SJSA1 (cell line): ENCODE measurements at regions not wholly inside any gene's neighbourhood (a gene's known extent, or its start where the extent isn't known, plus 50 kb on each side); places are given as distances from the start of the nearest gene placed in this dataset.
A peak's percentile ranks its signal among the peaks of the same experiment; 100 is the strongest.
"Not testable (repeated sequence)": the region's sequence is repeated elsewhere in the genome, so short reads cannot be mapped to it uniquely, and the experiment has no call there.

ENCODE experiments used
- DNase-seq, 2 experiments: peaks; one replicate each; pipeline ENCODE4 v3.0.0-alpha.2; 2015 to 2020; ENCODE audit warnings: low spot score in 2 of 2, low read depth in 1 of 2
- H3K27ac ChIP-seq: fragments of 250-450 bp; sonication (Bioruptor Pico); 2 replicates; pipeline ENCODE4 v1.5.1; 2020; ENCODE audit warnings: mild to moderate bottlenecking, moderate library complexity
- H3K27me3 ChIP-seq: fragments of 250-450 bp; sonication (Bioruptor Pico); replicated peaks from 2 replicates; pipeline ENCODE4 v1.5.1; 2020; ENCODE audit warnings: mild to moderate bottlenecking, moderate library complexity
- H3K36me3 ChIP-seq: fragments of 250-450 bp; sonication (Bioruptor Pico); 2 replicates; pipeline ENCODE4 v1.5.1; 2020; ENCODE audit warnings: mild to moderate bottlenecking
- H3K4me1 ChIP-seq: fragments of 250-450 bp; sonication (Bioruptor Pico); replicated peaks from 2 replicates; pipeline ENCODE4 v1.6.1; 2021; ENCODE audit warnings: mild to moderate bottlenecking
- H3K4me3 ChIP-seq: fragments of 250-450 bp; sonication (Bioruptor Pico); 2 replicates; pipeline ENCODE4 v1.5.1; 2020; ENCODE audit warnings: mild to moderate bottlenecking
- H3K9me3 ChIP-seq: fragments of 250-450 bp; sonication (Bioruptor Pico); replicated peaks from 2 replicates; pipeline ENCODE4 v1.5.1; 2020; ENCODE audit warnings: mild to moderate bottlenecking

DNA sequence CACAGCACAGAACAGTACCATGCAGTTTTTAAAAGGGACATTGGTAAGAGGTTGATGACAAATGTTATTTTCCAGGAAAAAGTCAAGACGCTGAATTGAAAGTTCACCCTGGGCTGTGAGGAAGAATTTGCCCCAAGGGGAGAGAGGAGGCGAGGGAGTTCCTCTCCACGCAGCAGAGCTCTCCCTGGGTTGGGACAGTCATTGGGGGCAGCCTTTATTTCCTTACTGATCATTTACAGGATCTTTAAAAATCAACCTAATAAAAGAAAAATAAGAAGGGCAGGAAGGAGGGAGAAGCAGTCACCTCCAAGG, 49.9 kb upstream of the WNT7B start:
- H3K4me3 ChIP-seq, result no peak overlapping the region
- no peaks in the 10 kb centered on the region for H3K36me3 ChIP-seq
- DNase-seq, result no peak
- H3K4me1 ChIP-seq, result peaks cover 21% of the 10 kb centered on the region
- no peaks in the 10 kb centered on the region for H3K9me3 ChIP-seq
- H3K27ac ChIP-seq, result no peak overlapping the region
- H3K27me3 ChIP-seq, result peaks cover 17% of the 10 kb centered on the region

DNA sequence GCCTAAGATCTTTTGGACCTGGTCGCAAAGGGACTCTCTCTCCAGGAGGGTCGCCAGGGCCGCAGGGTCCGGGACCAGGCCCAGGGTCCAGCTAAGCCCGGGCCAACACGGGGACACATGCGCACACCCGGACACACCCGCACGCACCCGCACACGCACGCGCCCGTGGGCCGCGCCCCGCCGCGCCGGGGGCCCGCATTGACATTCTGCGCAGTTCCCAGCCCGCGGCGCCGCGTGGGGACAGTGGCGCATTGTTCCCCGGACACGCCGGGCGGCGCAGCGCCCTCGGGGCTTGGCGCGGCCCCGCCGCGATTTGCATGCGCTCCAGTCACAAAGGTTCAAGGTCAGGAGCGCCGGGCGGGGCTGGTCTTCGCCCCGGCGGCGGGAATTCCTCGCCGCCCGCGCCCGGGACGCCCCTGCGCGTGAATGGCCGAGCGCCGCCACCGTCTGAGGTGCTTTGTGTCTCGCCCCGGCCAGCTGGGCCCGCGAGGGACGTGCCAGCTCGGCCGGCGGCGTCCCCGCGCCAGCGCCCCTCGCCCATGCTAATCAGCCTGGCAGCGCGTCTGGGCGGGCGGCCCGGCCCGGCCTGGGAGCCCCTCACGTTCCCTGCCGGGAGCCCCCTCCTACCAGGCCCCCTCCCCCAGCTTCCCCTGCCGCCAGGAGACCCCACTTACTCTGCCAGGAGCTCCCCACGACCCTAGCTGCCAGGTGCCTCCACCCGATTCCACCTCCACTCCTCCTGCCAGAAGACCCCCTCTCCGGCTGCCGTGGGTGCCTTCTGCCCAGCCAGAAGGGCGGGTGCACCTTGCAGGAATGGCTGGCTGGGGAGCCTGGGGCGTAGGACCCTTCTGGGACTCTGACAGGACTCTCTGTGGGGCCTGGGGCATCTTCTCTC, 50.5 kb upstream of the WNT7B start:
- Histone ChIP-seq H3K9me3 (no peaks in the 10 kb centered on the region), H3K36me3 (no peaks in the 10 kb centered on the region), H3K27me3 (peaks cover 17% of the 10 kb centered on the region), H3K4me1 (peaks cover 21% of the 10 kb centered on the region), H3K4me3 (peak overlapping the region; percentile 21), H3K27ac (no peak overlapping the region)
- no peak for DNase-seq

DNA sequence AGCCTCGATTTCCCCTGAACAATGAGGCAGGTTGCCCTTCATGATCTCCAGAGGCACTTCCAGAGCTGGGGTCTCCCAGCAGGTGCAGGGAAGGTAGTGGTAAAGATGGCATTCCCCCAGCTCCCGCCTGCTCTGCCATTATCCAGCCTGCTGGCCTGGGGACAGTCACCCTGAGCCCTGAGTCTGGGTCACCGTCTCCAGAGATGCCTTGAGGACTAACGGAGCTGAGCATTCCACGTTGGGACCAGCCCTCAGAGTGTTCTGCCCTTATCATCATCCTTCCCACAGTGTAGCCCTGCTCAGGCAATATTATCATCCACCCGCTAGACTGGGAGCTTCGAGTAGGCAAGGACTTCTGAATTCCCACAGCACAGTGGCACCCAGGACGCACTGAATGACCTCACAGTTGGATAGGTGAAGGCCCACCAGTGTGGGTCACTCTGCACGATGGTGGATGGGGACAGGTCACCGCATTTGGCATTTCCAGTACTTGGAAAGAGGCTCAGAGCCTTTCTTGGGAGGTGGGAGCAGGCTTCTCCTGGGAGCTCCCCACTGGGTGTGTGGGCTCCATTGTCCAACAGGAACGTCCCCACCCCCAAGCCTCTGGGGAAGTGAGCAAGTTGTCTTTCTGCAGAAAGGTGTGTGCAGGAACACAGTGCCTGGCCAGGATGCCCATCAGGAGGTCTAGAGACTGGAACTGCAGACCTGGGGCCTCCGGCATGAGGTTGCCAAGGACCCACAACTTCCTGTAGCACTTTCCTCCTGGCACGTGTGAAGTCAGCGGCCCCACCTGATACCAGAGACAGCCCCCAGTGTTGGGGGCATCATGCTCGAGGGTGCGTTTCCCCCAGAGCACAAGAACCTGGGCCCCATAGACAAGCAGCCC, 51.4 kb upstream of the WNT7B start:
- H3K27ac ChIP-seq, result no peak overlapping the region
- H3K27me3 ChIP-seq, result peaks cover 17% of the 10 kb centered on the region
- no peak overlapping the region for H3K4me3 ChIP-seq

DNA sequence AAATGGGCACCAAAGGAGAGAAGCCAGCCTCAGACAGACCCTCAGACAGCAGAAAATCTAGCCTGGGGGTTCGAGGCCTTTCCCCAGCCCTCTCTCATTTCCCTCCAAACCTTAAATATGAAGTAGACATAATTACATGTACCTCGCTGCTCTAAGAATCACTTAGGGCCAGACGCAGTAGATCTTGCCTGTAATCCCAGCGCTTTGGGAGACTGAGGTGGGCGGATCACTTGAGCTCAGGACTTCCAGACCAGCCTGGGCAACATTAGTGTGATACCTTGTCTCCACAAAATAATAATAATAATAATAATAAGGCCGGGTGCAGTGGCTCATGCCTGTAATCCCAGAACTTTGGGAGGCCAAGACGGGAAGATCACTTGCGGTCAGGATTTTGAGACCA, 52.1 kb upstream of the WNT7B start:
- H3K27ac ChIP-seq, result no peak overlapping the region
- H3K4me3 ChIP-seq, result no peak overlapping the region
- H3K27me3 ChIP-seq, result peaks cover 17% of the 10 kb centered on the region
- no peaks in the 10 kb centered on the region for H3K9me3 ChIP-seq
- H3K36me3 ChIP-seq, result no peaks in the 10 kb centered on the region
- H3K4me1 ChIP-seq, result peaks cover 10% of the 10 kb centered on the region
- no peak for DNase-seq

More for the DNA sequence above, 51.4 kb upstream of the WNT7B start:
- no peak for DNase-seq
- H3K36me3 ChIP-seq, result no peaks in the 10 kb centered on the region
- peaks cover 17% of the 10 kb centered on the region for H3K4me1 ChIP-seq
- no peaks in the 10 kb centered on the region for H3K9me3 ChIP-seq

DNA sequence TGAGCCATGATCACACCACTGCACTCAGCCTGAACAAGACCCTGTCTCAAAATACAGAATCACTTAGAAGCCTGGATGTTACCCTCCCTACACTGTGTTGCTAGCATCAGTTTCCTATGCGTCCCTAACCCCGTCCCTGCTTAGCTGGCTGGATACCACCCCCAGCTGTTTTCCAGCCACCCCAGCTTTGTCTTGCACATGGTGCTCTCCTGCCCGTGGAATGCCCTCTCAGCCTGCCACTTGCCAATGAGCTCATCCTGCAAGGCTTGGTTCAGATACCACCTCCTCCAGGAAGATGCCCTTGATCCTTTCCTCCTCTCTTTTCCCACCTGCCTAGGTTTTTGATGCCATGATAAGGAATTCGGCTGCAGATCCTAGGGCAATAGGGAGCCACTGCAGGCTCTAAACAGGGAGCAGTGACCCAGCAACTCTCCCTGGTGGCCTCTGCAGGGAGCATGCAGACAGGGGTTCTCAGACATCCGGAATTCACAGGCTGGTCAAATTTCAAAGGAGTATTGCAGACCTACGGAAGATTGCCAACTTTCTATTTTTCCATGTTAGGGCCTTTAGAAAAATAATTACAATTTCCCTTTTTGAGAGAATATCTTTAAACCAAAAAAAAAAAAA, 52.7 kb upstream of the WNT7B start:
- no peak for DNase-seq
- H3K4me3 ChIP-seq, result no peak overlapping the region
- H3K36me3 ChIP-seq, result no peaks in the 10 kb centered on the region
- H3K4me1 ChIP-seq, result peaks cover 7% of the 10 kb centered on the region
- H3K9me3 ChIP-seq, result no peaks in the 10 kb centered on the region
- peaks cover 17% of the 10 kb centered on the region for H3K27me3 ChIP-seq
- H3K27ac ChIP-seq, result no peak overlapping the region

DNA sequence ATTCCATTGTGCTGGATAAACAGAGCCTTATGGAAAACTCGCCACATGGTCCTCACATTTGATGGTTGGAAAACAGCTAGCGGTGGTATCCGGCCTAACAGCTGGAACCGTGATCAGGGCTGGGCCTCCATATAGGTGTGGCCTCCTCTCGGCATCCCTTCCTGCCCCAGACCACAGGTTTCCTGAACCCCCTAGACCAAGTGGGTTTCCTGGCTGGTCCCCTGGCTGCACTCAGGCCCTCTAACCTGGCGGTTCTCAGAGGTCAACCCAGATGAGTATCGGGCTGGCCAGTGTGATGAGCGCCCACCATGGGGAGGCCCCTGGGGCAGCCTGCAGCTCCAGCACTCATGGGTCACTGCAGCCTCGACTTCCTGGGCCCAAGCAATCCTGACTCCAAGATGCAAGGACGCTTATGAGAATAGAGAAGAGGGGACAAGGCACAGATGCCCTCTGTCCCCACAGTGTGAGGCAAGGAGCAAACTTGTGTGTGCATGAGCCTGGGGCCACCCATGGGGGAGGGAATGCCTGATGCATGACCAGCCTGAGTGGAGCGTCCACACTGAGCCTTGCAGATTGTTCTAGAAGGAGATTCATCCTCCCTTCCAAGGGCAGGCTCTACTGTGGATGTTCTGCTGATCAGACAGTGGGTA, 53.4 kb upstream of the WNT7B start:
- no peak for DNase-seq
- no peaks in the 10 kb centered on the region for H3K9me3 ChIP-seq
- no peaks in the 10 kb centered on the region for H3K36me3 ChIP-seq

DNA sequence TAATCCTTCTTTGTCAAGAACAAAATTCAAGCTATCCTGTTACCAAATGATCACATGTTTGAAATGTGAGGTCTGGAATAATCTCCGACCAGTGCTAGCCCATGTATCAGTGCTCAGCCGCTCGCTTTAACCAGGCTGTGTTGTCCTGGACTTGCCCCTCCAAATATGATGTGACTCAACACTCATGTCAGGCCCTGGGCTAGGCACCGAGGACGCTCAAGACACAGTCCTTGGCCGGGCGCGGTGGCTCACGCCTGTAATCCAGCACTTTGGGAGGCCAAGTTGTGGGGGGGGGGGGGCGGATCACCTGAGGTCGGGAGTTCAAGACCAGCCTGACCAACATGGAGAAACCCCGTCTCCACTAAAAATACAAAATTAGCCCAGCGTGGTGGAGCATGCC, 54.1 kb upstream of the WNT7B start:
- Histone ChIP-seq H3K27ac (no peak overlapping the region), H3K27me3 (peaks cover 17% of the 10 kb centered on the region), H3K4me3 (no peak overlapping the region), H3K9me3 (no peaks in the 10 kb centered on the region), H3K36me3 (peaks cover under 1% of the 10 kb centered on the region; the same call in 1 of the 2 replicates), H3K4me1 (peaks cover 12% of the 10 kb centered on the region)
- DNase-seq, result no peak

More for the DNA sequence above, 53.4 kb upstream of the WNT7B start:
- Histone ChIP-seq H3K27ac (no peak overlapping the region), H3K27me3 (peaks cover 17% of the 10 kb centered on the region), H3K4me1 (peaks cover 12% of the 10 kb centered on the region), H3K4me3 (no peak overlapping the region)

DNA sequence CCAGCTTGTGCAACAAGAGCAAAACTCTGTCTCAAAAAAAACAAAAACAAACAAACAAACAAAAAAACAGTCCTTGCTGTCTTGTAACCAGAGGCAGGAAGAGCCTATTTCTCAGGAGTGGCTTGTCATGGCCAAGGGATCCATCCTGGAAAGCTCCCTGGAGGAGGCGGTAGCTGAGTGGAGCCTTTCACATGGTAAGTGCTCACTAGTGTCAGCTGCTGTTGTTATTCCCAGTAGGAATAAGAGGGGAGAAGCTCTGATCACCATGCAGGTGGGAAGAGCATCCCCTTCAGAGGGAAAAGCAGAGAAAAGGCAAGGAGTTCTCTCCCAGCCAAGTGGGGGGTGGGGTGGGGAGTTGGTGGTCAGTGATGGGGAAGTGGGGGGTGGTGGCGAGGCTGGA, 54.6 kb upstream of the WNT7B start:
- no peak overlapping the region for H3K27ac ChIP-seq
- no peak overlapping the region for H3K4me3 ChIP-seq

DNA sequence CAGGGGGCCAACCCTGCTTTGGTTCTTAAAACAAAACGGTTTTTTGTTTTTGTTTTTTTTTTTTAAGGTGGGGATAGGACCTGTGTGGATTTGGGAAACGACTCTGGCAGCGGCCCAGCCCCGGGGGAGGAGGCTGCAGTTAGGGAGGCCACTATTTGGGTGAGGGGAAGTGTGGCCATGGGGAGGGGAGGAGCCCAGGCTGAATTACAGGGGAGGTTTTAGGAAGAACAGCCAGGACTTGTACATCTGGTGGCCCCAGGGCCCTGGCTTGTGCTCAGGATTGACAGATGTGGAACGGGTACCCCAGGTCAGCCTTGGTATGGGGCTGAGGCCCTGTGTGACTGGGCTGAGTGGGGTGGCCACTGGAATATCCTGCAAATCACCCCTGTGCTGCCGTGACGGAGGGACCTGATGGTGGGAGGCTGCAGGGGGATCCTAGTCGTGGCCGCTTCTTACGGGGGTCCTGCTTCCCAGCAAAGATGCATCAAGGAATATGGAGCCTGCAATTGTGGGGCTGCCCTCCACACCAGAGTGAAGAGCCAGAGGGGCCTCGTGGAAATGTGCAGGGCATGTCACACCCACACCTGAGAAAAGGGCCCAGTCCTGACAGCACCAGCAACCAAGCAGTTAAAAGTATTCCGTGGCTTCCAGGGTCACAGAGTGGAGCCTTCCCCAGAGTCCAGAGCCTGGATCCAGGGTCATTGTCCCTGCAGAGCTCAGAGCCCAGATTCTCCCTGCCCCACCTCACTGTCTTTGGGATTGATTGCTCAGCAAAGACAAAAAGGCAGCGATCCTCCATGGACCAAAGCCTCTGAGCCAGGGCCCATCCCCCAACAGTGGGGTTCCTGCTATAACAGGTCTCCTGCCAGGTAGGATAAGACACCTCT, 55.2 kb upstream of the WNT7B start:
- peaks cover 20% of the 10 kb centered on the region for H3K4me1 ChIP-seq
- H3K9me3 ChIP-seq, result no peaks in the 10 kb centered on the region
- H3K4me3 ChIP-seq, result no peak overlapping the region
- H3K36me3 ChIP-seq, result peaks cover 4% of the 10 kb centered on the region; the same call in 1 of the 2 replicates
- H3K27ac ChIP-seq, result no peak overlapping the region
- no peak for DNase-seq
- peaks cover 6% of the 10 kb centered on the region for H3K27me3 ChIP-seq

More for the DNA sequence above, 54.6 kb upstream of the WNT7B start:
- peaks cover 12% of the 10 kb centered on the region for H3K27me3 ChIP-seq
- H3K9me3 ChIP-seq, result no peaks in the 10 kb centered on the region
- H3K4me1 ChIP-seq, result peaks cover 17% of the 10 kb centered on the region
- no peak for DNase-seq
- peaks cover 4% of the 10 kb centered on the region; the same call in 1 of the 2 replicates for H3K36me3 ChIP-seq

DNA sequence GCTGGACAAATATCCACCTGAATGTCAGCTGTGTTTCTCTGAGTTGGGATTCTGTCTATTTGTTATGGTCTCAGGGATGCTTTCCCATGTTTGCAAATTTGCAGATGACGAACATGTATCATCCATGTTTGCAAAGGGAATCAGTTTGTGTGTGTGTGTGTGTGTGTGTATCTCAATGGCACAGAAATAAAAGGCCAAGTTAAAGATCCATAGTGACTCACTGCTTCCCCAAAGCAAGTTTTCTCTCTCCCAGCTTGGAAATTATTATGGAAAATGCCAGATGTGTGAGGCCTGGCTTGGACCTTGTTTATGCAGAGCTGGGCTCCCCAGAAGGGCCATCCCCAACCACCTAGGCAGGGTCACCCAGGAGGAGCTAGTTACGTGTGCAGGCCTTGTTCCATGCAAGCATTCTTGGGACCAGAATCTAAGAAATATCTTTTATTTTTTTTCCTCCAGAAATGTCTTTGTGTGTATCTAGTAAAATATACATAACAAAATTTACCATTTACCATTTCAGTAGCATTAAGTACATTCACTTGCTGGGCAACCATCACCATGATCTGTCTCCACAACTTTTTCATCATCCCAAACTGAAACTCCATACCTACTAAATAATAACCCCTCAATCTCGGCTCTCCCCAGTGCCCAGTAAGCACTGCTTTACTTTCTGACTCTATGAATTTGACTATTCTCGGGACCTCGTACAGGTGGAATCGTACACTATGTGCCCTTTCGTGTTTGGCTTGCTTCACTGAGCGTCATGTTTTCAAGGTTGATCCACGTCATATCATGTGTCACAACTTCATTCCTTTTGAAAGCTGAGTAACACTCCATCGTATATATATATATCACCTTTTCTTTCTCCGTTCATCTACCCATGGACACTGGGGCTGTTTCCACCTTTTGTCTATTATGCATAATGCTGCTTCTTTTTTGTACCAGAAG, 56.6 kb upstream of the WNT7B start:
- peaks cover 4% of the 10 kb centered on the region; the same call in 1 of the 2 replicates for H3K36me3 ChIP-seq
- H3K4me1 ChIP-seq, result peaks cover 16% of the 10 kb centered on the region
- H3K4me3 ChIP-seq, result no peak overlapping the region
- no peak overlapping the region for H3K27ac ChIP-seq
- H3K27me3 ChIP-seq, result no peaks in the 10 kb centered on the region
- no peaks in the 10 kb centered on the region for H3K9me3 ChIP-seq
- DNase-seq, result no peak

DNA sequence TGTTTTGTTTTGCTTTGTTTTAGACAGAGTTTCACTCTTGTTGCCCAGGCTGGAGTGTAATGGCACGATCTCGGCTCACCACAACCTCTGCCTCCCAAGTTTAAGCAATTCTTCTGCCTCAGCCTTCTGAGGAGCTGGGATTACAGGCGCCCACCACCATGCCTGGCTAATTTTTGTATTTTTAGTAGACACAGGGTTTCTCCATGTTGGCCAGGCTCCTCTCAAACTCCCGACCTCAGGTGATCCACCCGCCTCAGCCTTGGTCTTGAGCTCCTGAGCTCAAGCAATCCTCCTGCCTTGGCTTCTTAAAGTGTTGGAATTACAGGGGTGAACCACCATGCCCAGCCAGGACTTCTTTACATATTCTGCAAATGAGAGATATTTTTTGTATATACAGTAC, 57.5 kb upstream of the WNT7B start:
- not testable (repeated sequence) for H3K36me3 ChIP-seq, H3K4me3 ChIP-seq, H3K27me3 ChIP-seq, DNase-seq, H3K9me3 ChIP-seq, H3K27ac ChIP-seq
- H3K4me1 ChIP-seq, result peaks cover 16% of the 10 kb centered on the region

DNA sequence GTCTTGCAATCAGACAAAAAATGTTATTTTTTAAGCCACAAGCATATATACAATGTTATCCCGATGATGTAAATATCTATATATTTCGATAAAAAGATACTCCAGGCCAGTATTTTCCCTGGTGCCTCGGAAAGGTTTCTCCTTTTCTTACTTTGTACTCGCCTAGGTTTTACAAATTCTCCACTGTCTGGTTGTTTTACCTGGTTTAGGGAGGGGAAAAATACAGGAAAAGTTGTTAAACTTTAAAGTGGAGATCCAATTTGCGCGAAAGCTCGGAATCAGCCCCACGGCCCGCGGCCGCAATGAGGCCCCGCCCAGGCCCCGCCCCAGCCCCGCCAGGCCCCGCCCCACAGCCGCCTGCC, 58.4 kb upstream of the WNT7B start:
- Histone ChIP-seq H3K27me3 (no peaks in the 10 kb centered on the region), H3K4me1 (peaks cover 16% of the 10 kb centered on the region), H3K4me3 (peak overlapping the region; percentile 39), H3K9me3 (no peaks in the 10 kb centered on the region), H3K36me3 (peaks cover 4% of the 10 kb centered on the region; the same call in 1 of the 2 replicates), H3K27ac (peak overlapping the region; percentile 40; the same call in 1 of the 2 replicates)
- DNase-seq, result peak in 1 of 2 experiments; percentile 46
